Hippocampal formation (tissue), 2 donors: ENCODE measurements at regions not wholly inside any gene's neighbourhood (a gene's known extent, or its start where the extent isn't known, plus 50 kb on each side); places are given as distances from the start of the nearest gene placed in this dataset.
A peak's percentile ranks its signal among the peaks of the same experiment; 100 is the strongest.
"Not testable (repeated sequence)": the region's sequence is repeated elsewhere in the genome, so short reads cannot be mapped to it uniquely, and the experiment has no call there.

Source experiments
- DNase-seq, 2 donors: peaks; one replicate each; lab custom pipeline; 2025; lab: John Stamatoyannopoulos, UW

DNA sequence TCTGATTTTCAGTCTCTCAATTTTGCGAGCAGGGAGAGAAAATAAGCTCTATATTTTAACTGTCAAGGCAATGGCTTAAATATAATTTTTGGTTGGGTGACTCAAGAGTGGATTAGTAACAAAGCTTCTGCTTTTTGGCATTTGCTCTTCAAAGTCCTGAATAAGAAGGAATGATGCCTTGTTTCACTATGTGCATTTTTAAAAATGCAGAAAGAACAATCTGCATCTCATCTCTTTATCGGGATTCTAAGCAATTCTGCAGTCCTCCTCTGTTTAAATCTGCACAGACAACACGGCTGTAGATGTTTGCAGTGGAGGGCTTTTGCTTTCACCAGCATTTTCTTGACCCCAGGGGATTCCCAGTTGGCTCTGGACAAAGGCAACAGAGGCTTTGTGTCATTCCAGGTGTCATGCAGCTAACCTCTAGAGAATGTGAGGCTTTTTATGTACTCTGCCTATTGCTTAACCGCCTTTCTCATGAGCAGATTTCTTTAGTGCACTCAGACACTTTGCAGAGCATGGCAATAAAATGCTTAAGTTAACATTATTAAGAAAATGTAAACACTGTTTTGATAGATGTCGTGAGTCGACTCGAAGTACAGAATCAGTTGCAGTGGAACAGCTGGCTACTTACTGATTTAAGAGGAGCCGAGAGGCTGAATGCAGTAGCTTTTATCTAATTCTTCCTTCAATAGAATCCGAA, 783.2 kb upstream of the NEGR1 start:
- no peak for DNase-seq

- no peak for DNase-seq
Measured at GRCh38 chr1:73056826-73057225, 774.5 kb upstream of the NEGR1 start.

DNA sequence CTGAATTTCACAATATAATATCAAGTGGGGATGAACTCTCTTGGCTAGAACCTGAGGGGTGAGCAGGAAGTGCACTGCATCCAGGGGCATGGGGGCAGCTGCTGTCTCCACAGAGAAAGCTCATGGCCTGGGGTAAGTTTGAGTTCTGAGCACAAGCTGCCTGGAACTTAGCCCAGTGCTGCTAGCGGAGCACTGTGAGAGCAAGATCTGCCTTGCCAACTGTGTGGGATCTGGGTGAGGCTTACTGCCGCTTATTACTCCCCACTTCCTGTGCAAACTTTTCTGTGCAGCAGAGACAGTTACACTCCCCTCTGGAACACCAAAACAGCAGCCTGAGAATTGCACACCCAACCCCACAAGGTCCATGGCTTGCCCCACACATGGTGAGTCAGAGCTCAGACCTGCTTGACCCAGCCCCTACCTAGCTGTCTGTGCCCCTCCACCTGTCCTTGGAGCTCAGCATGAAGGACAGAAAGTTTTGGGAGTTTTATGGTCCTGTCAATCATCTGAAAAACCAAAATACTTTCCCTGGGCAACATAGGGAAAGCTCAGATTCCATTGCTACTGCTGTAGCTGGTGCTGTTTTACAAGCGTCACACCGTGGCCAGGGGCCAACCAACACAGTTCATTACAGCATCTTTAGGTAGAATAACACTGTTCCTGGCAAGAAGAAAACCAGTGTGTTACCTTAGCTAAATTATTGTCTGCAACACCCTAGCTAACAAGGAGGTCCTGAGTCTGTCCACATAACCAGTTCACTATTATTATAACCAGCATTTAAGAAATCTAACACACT, 762.1 kb upstream of the NEGR1 start:
- DNase-seq: no peak

DNA sequence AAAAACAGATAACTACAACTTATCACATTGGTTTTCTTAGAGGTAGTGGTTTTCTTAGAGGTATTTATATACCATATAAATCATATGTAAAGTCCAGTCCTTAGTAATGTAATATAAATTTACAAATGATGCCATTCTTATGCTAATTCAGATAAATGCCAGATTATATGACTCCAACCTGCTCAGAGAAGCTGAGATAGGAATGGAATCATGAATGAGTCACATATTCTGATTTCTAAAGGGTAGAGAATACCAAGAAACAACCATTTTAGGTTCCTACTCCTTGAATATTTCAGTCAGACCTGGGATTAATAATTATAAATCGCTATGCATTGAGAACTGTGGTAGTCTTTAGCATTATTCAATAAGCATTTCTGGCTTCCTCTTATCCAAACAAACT, 760.1 kb upstream of the NEGR1 start:
- no peak for DNase-seq

GRCh38 chr1:73040811-73041210, 758.5 kb upstream of the NEGR1 start:
- DNase-seq: no peak

GRCh38 chr1:73034271-73034670, 751.9 kb upstream of the NEGR1 start:
- no peak for DNase-seq

DNA sequence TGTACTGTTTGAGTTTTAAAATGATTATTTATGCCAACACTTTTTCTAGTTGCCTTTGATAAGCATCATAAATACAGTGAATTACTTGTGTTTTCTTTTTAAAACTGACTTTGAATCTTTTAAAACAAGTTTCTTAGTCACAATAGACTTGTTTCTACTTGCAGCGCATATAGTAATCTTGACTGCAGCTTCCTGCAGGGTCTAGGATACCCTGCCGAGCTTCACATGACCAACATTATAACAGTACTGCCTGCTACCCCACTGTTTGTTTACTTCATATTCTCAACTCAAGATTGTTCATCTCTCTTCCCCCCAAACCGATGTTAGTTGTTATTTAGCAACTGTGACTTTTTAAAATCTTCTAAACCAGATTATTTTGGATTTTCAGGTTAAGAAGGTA, 751.3 kb upstream of the NEGR1 start:
- DNase-seq: no peak

DNA sequence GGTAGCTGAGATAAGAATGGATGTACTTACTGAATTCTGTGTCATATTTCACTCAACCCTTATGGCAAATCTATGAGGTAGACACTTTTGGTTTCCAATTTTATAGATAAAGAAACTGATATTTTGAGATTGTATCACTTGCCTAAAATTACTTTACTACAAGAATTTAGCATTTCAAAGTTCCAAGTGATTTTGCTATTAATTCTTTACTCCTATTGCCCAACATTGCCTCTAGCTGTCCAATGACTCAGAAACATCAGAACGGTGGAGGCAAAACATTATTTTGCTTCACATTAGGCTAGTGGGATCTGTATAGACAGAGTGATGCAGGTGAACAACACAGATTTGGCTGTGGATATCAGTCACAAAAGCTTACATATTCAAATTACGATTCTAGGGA, 747.2 kb upstream of the NEGR1 start:
- no peak for DNase-seq

GRCh38 chr1:73026114-73026513, 743.8 kb upstream of the NEGR1 start:
- no peak for DNase-seq

DNA sequence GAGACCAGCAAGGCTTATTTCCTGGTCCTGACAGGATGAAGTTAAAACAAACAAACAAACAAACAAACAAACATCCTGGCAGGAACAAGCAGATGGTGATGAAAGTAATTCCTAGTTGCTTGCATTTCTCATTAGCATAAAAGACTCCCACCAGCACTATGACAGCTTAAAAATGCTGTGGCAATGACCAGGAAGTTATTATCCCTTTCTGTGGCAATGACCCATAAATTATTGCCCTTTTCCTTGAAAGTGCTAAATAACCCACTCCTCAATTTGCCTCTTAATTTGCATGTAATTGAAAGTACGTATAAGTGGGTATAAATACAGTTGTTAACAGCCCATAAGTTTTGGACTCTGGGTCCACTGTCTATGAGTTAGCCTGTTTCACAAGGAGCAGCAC, 727.6 kb upstream of the NEGR1 start:
- DNase-seq: no peak

DNA sequence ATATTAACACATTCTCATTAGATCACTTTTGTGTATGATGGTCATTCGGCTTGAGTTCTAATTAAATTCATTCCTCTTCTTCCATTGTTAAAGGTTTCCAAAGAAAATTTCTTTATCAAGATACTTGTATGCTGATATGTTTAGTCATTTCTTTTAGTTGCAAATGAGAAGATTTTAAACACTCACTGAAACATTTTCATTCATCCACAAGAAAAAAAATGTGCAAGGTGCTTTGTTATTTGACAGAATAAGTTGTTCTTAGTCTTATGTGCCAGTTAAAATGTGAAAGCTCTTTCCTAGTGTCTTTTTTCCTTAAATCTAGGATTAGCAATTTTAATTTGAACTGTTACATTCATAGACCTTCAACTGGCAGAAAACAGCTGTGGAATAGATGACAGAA, 727.0 kb upstream of the NEGR1 start:
- DNase-seq: no peak

DNA sequence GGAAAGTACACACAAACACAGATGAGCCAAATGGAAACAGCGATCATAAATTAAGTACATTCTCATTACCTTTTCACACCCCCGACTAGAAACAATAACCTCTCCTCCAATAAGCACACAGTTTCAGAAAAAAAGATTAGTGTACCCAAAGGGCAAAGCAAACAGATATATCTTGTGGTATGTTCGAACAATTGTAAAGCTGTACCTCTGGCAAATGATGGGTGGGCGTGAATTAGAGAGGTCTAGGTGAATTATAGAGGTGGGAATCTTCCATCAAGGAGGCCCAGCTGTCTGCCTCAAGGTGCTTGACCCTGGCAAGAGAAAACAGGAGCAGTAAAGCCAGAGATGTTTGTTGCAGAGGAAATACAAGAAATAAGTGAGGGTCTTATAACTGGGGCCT, 715.3 kb upstream of the NEGR1 start:
- no peak for DNase-seq

DNA sequence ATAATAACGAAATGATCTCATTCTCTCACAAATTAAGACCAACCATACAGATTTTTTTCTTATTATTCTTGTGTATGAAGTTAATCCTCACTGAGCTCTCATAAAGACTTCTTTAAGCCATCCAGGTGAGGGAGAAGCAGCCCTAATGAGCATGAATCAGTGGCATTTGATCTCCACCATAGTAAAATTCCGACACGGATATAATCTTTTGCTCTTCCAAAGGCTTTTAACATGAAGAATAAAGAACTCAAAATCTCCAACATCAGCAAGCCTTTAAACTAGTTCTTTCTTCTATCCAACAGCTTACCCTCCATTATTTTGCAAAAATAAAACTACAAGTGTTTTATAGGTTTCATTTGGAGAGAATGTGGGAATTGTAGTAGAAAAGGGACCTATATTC, 714.7 kb upstream of the NEGR1 start:
- DNase-seq: no peak

GRCh38 chr1:72987871-72988270, 705.5 kb upstream of the NEGR1 start:
- not testable (repeated sequence) for DNase-seq

DNA sequence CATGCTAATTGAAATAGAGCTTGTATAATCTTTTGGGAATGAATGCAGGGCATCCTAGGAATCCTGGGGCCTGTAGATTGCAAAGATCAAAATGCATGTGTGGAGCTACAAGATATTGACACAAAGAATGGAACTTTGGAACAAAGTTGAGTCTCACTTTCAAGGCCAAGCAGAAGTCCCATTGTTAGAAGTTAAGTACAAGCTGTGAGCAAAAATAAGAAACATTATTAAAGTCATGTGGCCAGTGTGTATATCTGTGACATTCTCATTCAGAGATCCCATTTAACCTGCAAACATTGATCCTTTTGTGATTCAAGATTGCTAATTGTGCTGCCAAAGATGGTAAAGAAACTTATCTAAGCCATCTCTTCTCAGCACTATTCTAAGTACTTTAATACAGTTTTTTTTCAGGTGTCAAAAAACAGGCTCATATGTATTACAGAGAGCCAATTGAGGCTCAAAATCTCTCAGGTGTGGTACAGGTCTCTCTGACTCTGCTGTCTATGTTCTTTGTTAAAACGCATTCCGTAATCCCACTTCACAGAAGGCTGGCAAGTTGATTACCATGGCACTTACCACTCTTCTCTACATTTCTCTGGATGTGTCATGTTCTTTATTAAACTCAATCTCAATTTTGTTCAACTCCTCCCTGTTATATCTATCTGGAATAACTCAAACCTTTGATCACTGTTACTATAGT, 704.4 kb upstream of the NEGR1 start:
- no peak for DNase-seq

GRCh38 chr1:72985024-72985423, 702.7 kb upstream of the NEGR1 start:
- DNase-seq: not testable (repeated sequence)

DNA sequence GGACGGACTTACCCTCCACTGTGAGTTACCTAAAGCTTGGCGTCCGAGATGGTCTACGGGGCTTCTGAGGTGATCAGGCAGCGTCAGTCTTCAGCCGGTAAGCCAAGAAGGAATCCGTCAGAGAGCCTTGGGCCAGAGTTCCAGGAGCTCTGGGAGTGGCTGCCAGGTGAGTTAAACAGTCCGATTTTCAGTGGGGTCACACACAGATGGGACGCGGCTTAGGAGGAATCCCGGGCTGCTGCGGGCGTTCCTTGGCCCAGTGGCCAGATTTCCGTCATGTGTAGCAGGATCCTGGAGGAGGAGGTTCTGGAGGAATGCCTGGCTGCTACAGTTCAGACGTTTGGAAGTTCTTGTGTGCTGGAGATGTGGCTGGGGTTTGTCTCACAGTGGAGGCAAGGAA, 700.7 kb upstream of the NEGR1 start:
- not testable (repeated sequence) for DNase-seq

DNA sequence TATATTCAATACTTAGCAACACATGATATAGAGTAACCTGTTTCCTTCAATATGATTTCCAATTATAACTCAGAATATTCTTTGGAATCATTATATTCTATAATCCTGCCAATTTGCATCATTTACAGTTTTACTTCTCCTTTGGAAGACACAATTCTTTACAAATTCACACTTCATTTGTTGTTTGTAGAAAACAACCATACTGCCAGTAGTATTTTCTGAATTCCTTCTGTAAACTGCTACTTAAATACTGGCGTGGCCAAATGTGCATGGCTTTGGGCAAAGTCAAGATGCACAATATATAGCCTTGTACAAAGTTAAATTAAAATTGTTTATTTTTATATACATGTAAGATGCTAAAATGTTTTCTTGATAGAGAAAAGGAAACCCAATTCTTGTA, 687.1 kb upstream of the NEGR1 start:
- DNase-seq: no peak

- DNase-seq: no peak
Measured at GRCh38 chr1:72954943-72955342, 672.6 kb upstream of the NEGR1 start.

DNA sequence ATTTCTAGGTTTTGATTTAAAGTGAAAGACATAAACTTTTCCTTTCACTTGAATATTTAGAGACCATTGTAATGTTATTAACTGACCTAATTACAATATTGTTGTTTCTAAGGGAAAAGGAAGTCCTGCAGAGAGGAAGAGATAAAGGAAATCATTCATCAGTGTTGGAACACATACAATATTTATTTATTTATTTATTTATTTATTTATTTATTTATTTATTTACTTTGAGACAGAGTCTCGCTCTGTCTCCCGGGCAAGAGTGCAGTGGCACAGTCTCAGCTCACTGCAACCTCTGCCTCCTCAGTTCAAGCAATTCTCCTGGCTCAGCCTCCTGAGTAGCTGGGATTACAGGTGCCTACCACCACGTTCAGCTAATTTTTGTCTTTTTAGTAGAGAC, 668.6 kb upstream of the NEGR1 start:
- DNase-seq: not testable (repeated sequence)

DNA sequence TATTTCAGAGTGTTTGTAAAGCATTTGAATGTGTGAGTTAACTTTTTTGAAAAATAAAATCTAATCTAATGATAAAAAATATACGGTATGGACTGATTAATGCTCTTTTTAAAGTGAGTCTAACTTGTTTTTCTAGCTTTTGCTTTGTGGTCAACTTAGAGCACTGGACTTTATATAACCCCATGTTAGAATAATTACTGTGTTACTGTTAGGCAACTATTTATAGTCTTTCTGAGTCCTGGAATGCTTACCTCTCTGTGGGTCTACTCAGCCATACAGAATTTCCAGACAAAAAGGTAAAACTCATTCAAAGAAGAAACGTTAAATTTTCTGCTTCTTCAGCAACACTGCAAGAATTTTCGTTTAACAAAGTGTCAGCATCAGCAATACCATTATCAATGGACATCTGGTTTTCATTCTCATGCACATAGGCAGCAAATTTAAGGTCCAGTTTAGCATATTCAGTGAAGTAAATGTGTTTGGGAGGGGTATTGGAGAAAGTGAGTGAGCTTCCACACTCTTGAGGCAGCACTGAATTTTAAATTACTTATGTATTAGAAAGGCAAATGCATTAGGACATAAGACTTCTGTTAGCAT, 664.7 kb upstream of the NEGR1 start:
- DNase-seq: no peak

DNA sequence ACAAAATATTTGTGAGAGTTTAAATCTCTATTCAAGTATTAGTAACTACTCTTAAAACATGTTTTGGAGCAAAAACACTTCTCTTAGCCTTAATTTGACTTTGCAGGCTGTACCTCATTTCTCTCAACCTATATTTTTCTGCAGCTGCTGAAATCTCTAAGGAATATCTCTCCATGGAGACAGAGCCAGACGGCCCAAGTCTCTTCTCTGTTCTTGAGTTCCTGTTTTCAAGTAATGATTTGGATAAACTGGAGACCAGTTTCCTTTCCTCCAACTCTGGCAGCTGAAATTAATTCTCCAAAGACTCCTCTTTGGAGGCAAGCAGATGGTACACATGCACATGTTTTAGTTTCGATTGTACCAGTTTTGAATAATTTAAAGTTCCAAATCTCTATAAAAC, 659.7 kb upstream of the NEGR1 start:
- DNase-seq: peak in 1 of 2 donors; percentile 15

- no peak for DNase-seq
Measured at GRCh38 chr1:72938408-72938807, 656.1 kb upstream of the NEGR1 start.
